Spleen (tissue), 7 donors: ENCODE measurements at regions not wholly inside any gene's neighbourhood (a gene's known extent, or its start where the extent isn't known, plus 50 kb on each side); places are given as distances from the start of the nearest gene placed in this dataset.

Experiments used
- POLR2A ChIP-seq, 3 donors: fragments of 450-650 bp; IDR thresholded peaks; one replicate each; pipeline ENCODE4 v1.5.1; 2017; ENCODE audit warnings: antibody characterized with exemption in 3 of 3, mild to moderate bottlenecking in 1 of 3
- TF ChIP-seq, protein P1 (sequence below), 11 experiments: fragments of 200-600 bp in 7 of 11; fragments of 450-650 bp in 4 of 11; sonication (generic) in 4 of 11; IDR thresholded peaks in 8 of 11; conservative IDR thresholded peaks in 3 of 11; 1 replicate in 7 of 11; 2 replicates in 4 of 11; pipeline versions ENCODE4 v1.4.0 to v1.8.0; 2016 to 2021; ENCODE audit warnings: antibody characterized with exemption in 11 of 11, inconsistent platforms in 4 of 11, mild to moderate bottlenecking in 1 of 11
- donor health status: DM: no; HTN: no; CAD: no; lungs with moderate emphysema.
- donor health status: DM: no; HTN: no; CAD: no.
- donor health status: DM: no; HTN: no; CAD: no.

DNA sequence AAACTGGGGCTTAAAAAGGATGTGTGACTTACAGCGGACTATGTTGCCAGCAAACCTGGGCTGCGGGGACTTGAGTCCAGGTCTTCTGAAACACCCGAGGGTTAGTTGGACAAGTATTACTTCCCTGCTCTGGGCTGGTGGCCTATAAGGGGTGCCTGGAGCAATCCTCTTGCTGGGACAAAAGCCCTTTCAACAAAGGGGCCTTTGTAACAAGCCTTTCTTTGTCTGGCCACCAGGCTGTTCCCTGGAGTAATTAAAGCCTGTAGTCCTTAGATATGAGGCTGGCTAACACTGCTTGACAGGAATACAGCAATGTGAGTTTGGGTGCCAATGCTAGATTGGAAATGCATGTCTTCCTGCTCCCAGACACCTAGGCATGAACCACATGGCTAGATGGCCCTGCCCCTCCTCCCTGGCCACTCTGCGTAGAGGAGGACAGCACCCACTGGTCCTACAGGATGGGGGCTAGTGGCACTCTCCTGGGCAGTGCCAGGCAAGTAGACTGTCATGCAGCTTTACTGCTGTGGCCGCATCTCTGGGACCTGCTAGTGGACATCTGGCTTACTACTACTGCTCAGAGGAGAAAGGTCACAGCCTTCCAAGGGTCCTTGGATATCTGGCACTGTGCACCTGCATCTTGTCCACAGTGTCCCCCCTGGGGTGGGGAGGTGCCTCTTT, 343.1 kb downstream of the ZSWIM6 start:
- TF ChIP-seq, protein P1, sequence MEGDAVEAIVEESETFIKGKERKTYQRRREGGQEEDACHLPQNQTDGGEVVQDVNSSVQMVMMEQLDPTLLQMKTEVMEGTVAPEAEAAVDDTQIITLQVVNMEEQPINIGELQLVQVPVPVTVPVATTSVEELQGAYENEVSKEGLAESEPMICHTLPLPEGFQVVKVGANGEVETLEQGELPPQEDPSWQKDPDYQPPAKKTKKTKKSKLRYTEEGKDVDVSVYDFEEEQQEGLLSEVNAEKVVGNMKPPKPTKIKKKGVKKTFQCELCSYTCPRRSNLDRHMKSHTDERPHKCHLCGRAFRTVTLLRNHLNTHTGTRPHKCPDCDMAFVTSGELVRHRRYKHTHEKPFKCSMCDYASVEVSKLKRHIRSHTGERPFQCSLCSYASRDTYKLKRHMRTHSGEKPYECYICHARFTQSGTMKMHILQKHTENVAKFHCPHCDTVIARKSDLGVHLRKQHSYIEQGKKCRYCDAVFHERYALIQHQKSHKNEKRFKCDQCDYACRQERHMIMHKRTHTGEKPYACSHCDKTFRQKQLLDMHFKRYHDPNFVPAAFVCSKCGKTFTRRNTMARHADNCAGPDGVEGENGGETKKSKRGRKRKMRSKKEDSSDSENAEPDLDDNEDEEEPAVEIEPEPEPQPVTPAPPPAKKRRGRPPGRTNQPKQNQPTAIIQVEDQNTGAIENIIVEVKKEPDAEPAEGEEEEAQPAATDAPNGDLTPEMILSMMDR (IDR thresholded peaks at IDR 0.05 in 8 of 11, conservative IDR thresholded peaks at IDR 0.05 in 3 of 11), result no peak
- TF ChIP-seq POLR2A (IDR thresholded peaks at IDR 0.05), result no peak
